HG02571 (cell line): ENCODE measurements at regions not wholly inside any gene's neighbourhood (a gene's known extent, or its start where the extent isn't known, plus 50 kb on each side); places are given as distances from the start of the nearest gene placed in this dataset.

Source experiments
- ATAC-seq: cut with Tn5 transposase; IDR thresholded peaks from one replicate; pipeline ENCODE4 v1.9.1; 2021; ENCODE audit warnings: mild to moderate bottlenecking, moderate library complexity; ENCODE audit not compliant: unreplicated experiment

DNA sequence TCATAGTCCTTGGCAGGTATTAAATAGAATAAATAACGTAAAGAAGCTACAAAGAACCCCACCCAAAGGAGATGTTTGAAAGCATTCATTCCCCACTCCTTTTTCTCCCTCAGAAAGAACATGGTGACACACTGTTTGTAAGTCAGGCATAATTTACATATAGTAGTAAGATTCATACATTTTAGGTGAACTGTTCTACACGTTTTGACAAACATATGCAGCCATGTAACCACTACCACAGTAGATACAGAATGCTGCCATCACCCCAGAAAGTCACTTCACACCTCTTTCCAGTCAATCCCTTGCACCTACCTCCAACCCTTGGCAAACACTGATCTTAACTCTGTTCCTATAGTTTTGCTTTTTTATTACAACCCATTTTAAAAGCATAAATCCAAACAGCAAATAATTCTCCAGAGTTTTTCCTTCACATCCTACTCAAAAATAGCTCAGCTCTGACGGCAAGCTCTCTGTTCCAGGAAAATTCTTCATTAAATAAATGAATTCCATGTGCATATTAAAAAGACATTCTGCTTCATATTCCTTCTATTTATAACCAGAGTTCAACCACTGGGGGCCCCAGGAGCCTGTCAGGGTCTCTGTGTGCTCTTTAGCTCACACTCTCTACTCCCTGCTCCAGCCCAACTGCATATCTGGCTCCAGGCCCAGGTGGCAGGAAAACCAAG lies 258.8 kb downstream of the PLPP3 start:
- ATAC-seq, result no peak

DNA sequence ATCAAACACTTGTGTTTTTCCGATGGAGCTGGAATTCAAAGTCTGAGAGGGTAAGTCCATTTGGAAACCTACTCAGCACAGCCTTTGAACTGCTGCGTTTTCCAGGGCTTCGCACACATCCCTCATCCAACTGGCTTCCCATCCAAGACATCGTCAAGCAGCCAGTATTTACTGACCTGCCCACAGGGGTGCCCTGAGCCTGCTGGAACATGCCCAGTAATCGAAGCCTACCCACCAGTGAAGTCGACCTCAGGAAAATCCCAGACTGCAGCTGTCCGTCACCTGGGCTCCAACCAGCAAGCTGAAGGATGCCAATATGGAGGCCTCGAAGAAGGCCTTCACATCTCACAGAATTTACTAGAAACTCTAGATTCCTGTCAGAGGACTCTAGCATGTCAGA lies 261.6 kb downstream of the PLPP3 start:
- ATAC-seq, result no peak

GRCh38 chr1:56315293-56315942 lies 263.9 kb downstream of the PLPP3 start:
- no peak for ATAC-seq

- ATAC-seq, result no peak
Observed at GRCh38 chr1:56313560-56313959, 265.8 kb downstream of the PLPP3 start.

- no peak for ATAC-seq
Observed at GRCh38 chr1:56311766-56312165, 267.6 kb downstream of the PLPP3 start.

GRCh38 chr1:56310945-56311344 lies 268.4 kb downstream of the PLPP3 start:
- ATAC-seq, result no peak

DNA sequence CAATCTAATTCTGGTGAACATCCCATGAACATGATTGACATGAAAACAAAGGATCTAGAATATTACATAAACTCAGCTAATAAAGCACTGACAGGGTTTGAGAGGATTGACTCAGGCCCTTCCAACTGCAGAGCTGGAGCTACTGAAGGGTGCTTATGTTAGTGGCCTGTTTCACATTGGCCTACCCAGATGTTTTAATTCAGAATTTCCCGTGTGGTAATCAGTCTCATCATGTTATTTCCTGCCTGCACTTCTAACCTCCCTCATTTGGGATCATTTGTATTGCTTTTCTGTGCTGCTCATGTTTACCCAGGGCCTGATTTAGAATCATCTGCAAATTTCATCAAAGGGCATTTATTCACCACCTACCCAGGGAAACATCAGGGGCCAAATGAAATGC lies 270.3 kb downstream of the PLPP3 start:
- ATAC-seq, result no peak

- ATAC-seq, result no peak
Observed at GRCh38 chr1:56304975-56305374, 274.4 kb downstream of the PLPP3 start.

GRCh38 chr1:56303805-56304204 lies 275.6 kb downstream of the PLPP3 start:
- no peak for ATAC-seq

DNA sequence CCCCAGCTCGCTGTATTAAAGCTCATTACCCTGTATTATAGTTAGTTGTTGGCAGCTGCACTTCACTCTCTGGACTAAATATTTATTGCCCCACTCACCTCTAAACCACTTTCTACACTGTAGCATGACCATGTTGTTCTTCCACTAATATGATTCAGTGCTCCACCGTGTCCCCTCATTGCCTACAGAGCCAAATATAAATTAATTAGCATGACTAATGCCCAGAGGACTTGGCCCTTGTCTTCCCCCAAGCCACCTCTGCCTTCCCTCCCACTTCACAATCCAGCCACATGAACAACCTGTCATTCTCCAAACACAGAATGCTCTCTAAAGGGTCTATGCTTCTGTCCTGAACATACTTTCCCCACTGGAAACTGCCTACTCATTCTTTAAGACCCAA lies 276.5 kb downstream of the PLPP3 start:
- no peak for ATAC-seq

- ATAC-seq, result no peak
Observed at GRCh38 chr1:56301791-56302190, 277.6 kb downstream of the PLPP3 start.

GRCh38 chr1:56300836-56301235 lies 278.5 kb downstream of the PLPP3 start:
- ATAC-seq, result no peak

GRCh38 chr1:56298866-56299265 lies 280.5 kb downstream of the PLPP3 start:
- ATAC-seq, result no peak

- no peak for ATAC-seq
Observed at GRCh38 chr1:56297904-56298303, 281.5 kb downstream of the PLPP3 start.

- ATAC-seq, result no peak
Observed at GRCh38 chr1:56297208-56297607, 282.2 kb downstream of the PLPP3 start.

DNA sequence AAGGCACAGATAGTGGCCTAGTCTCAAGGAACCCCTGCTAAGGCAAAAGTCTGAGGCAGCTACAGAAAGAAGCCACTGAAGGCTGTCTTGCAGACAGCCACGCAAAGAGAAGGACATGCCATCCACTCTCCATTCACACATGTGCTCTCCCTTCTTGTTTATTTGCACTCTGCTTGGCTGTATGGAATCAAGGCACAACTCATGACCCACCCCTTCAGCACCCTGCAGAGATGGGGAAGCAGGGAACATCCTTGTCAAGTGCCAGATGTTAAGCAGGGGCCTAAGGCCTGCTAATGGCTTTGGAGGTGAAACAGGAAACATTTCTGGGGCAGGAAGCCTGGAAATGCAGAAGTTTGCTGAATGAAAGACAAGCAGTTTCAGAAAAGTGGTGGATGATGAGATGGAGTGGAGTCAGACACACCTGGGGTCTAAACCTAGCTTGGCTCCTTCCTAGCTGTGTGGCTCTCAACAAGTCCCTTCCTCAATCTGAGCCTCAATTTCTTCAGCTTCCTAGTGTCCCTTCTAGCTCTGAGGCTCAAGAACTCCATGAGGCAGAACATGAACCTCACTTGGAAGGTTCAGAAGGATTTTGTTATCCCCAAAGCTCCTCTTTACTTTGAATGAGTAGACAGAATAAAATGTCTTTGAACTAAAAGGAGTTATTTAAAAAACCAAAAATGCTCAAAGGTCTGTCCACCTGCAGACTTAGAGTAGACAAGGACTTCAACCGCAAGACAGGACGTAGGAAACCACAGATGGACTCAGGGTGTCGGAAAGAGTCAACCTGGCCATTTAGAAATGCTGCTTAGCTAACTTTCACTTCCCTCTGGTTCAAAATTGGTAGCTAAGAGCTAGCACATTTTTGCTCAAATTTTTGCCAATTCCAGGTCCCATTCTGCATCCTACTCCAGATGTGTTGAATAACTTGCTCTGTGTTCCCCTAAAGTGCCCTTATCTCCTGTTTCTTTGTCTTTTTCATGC lies 283.1 kb downstream of the PLPP3 start:
- no peak for ATAC-seq

GRCh38 chr1:56291374-56291919 lies 287.9 kb downstream of the PLPP3 start:
- ATAC-seq, result no peak

GRCh38 chr1:56289260-56289659 lies 290.1 kb downstream of the PLPP3 start:
- no peak for ATAC-seq

- ATAC-seq, result no peak
Observed at GRCh38 chr1:56287721-56288120, 291.6 kb downstream of the PLPP3 start.

DNA sequence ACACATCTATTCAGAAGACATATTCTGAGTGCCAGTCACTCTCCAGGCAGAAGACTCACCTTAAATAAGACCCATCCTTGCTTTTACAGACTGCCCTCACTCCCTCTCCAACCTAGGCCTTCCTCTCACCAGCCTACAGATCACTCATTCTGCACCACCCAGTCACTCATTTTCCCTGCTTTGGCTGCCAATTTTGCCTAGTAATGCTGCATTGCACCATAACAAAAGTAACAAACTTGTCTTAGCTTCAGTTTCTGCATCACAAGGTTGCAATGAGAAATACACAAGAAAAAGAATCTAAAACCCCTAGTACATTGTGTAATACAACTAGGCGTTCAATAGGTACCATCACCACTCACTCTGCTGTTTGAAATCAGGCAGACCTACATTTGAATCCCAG lies 292.4 kb downstream of the PLPP3 start:
- no peak for ATAC-seq

- ATAC-seq, result no peak
Observed at GRCh38 chr1:56286506-56286905, 292.9 kb downstream of the PLPP3 start.
